HL-60 (cell line): ENCODE measurements at regions not wholly inside any gene's neighbourhood (a gene's known extent, or its start where the extent isn't known, plus 50 kb on each side); places are given as distances from the start of the nearest gene placed in this dataset.
A peak's percentile ranks its signal among the peaks of the same experiment; 100 is the strongest.

ENCODE experiments used
- DNase-seq, 2 experiments: peaks; one replicate each; pipeline ENCODE4 v3.0.0-alpha.2; 2010 to 2020; ENCODE audit warnings: low read depth in 1 of 2, low spot score in 1 of 2
- H3K27ac ChIP-seq: fragments of 250-450 bp; sonication (Bioruptor Pico); replicated peaks from 2 replicates; pipeline ENCODE4 v1.5.1; 2020; ENCODE audit warnings: mild to moderate bottlenecking, moderate library complexity
- H3K27me3 ChIP-seq: fragments of 250-450 bp; sonication (Bioruptor Pico); 2 replicates; pipeline ENCODE4 v1.5.1; 2021; ENCODE audit warnings: mild to moderate bottlenecking, moderate library complexity; ENCODE audit not compliant: insufficient read depth, poor library complexity, severe bottlenecking
- H3K4me3 ChIP-seq: replicated peaks from 2 replicates; pipeline ENCODE4 v1.5.1; 2011; ENCODE audit warnings: mild to moderate bottlenecking, control low read depth, low read length; ENCODE audit not compliant: insufficient read depth
- GABPA ChIP-seq: IDR thresholded peaks from 2 replicates; pipeline ENCODE4 v1.6.1; 2012; ENCODE audit warnings: low read depth
- POLR2AphosphoS5 ChIP-seq: IDR thresholded peaks from 2 replicates; pipeline ENCODE4 v1.6.1; 2012; ENCODE audit warnings: low read depth
- REST ChIP-seq: IDR thresholded peaks from 2 replicates; pipeline ENCODE4 v1.6.1; 2012; ENCODE audit warnings: low read depth; ENCODE audit not compliant: insufficient replicate concordance
- SPI1 ChIP-seq: IDR thresholded peaks from 2 replicates; pipeline ENCODE4 v1.6.1; 2012; ENCODE audit warnings: low read depth, mild to moderate bottlenecking, borderline replicate concordance
- TF ChIP-seq, protein P1 (sequence below): IDR thresholded peaks from one replicate; pipeline ENCODE4 v1.5.1; 2011; ENCODE audit warnings: low read length, control low read depth, inconsistent platforms; ENCODE audit not compliant: insufficient read depth

GRCh38 chr10:107453561-107453960 lies 289.1 kb upstream of the SORCS1 start:
- no peak overlapping the region for H3K4me3 ChIP-seq
- H3K27me3 ChIP-seq: no peaks in the 10 kb centered on the region
- DNase-seq: no peak
- TF ChIP-seq, protein P1, sequence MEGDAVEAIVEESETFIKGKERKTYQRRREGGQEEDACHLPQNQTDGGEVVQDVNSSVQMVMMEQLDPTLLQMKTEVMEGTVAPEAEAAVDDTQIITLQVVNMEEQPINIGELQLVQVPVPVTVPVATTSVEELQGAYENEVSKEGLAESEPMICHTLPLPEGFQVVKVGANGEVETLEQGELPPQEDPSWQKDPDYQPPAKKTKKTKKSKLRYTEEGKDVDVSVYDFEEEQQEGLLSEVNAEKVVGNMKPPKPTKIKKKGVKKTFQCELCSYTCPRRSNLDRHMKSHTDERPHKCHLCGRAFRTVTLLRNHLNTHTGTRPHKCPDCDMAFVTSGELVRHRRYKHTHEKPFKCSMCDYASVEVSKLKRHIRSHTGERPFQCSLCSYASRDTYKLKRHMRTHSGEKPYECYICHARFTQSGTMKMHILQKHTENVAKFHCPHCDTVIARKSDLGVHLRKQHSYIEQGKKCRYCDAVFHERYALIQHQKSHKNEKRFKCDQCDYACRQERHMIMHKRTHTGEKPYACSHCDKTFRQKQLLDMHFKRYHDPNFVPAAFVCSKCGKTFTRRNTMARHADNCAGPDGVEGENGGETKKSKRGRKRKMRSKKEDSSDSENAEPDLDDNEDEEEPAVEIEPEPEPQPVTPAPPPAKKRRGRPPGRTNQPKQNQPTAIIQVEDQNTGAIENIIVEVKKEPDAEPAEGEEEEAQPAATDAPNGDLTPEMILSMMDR: no peak
- TF ChIP-seq POLR2AphosphoS5 (no peak), GABPA (no peak), REST (no peak), SPI1 (no peak)
- H3K27ac ChIP-seq: no peak overlapping the region

GRCh38 chr10:107451047-107451446 lies 286.5 kb upstream of the SORCS1 start:
- Histone ChIP-seq H3K27me3 (no peaks in the 10 kb centered on the region), H3K4me3 (no peak overlapping the region), H3K27ac (no peak overlapping the region)
- TF ChIP-seq, protein P1: no peak
- TF ChIP-seq REST (no peak), GABPA (no peak), POLR2AphosphoS5 (no peak), SPI1 (peak; percentile 21; the same call in 1 of the 2 replicates)
- DNase-seq: no peak

DNA sequence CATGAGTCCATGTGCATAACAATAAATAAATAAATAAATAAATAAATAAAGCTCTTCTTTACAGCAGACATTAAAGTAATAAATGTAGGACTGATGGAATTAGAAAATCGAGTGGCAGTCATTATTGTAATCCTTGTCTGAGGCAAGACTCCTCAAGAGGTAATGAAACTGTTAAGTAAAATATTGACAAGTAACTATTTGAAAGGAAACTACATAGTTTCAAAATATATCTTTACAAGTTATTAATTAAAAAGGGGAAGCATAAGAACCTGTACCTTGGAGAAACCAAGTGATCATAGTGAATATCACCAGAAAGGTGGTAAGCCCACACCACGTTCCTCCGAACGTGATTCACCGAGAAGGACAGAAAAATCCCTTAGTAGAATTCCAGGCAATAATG lies 285.6 kb upstream of the SORCS1 start:
- no peaks in the 10 kb centered on the region for H3K27me3 ChIP-seq
- TF ChIP-seq REST: no peak
- no peak for TF ChIP-seq GABPA
- TF ChIP-seq SPI1: no peak
- TF ChIP-seq, protein P1: no peak
- no peak for TF ChIP-seq POLR2AphosphoS5
- no peak overlapping the region for H3K4me3 ChIP-seq
- H3K27ac ChIP-seq: no peak overlapping the region
- DNase-seq: no peak
